ENCODE measurements at regions not wholly inside any gene's neighbourhood (a gene's known extent, or its start where the extent isn't known, plus 50 kb on each side); places are given as distances from the start of the nearest gene placed in this dataset.
"Not testable (repeated sequence)": the region's sequence is repeated elsewhere in the genome, so short reads cannot be mapped to it uniquely, and the experiment has no call there.

DNA sequence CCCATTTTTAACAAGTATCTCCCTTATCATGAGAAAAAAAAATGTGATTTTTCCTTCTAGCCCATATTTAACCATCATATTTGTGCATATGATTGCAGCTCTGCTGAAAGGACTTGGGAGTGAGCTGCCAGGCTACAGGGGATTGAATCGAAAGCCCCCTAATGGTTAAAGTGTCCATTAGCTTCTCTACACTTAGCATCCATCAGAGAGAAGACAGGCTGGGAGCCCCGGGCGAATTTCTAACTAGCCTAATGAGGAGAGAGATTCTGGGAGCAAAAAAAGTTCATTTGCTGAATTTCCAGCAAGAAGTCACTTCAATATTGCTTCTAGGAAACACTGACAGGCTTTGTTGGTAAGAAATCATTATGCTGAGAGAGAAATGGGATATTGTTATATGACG, 848.8 kb downstream of the TDRD15 start:
- FAIRE-seq (no peak), DNase-seq (ENCODE audit: extremely low spot score, insufficient read length, low read depth) (no peak)

DNA sequence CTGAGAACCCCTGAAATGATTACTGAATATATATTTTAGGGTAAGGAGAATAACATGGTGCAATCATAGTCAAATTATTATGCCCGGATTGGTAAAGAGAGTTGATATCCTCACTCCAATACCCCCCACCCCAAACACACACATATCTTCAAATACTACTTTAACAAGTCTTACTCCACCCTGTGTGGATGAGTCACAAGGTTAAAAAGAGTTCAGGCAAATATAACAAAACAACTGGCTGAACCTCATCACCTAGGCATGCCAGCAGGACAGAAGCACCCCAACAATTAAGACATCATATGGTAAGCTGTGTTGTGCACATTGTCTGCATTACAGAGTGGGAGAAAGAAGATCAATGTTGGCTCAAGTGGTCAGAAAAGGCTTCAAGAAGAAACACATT, 857.4 kb downstream of the TDRD15 start:
- FAIRE-seq (no peak), DNase-seq (ENCODE audit: extremely low spot score, insufficient read length, low read depth) (no peak)

DNA sequence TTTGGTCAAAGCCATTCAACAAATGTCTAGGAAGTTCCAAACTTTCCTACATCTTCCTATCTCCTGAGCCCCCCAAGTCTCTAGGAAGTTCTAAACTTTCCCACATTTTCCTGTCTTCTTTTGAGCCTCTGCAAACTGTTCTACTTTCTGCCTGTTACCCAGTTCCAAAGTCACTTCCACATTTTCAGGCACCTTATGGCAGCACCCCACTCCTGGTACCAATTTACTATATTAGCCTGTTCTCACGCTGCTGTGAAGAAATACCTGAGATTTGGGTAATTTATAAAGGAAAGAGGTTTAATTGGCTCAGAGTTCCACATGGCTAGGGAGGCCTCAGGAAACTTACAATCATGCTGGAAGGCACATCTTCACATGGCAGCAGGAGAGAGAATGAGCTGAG, 869.2 kb downstream of the TDRD15 start:
- FAIRE-seq (no peak), DNase-seq (ENCODE audit: extremely low spot score, insufficient read length, low read depth) (no peak)

DNA sequence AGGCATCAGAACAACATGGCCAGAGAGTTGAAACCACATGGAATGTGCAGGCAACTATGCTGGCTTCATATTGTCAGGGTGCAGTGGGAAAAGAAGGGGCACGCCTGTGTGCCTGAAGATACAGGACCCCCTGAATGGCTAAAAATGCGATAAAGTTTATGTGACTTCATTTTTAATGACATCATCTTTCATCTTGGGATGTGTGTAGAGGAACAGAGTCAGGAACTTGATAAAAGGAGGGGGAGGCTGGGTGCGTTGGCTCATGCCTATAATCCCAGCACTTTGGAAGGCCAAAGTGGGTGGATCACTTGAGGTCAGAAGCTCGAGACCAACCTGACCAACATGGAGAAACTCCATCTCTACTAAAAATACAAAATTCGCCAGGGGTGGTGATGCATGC, 872.6 kb downstream of the TDRD15 start:
- FAIRE-seq (no peak), DNase-seq (ENCODE audit: extremely low spot score, insufficient read length, low read depth) (no peak)

DNA sequence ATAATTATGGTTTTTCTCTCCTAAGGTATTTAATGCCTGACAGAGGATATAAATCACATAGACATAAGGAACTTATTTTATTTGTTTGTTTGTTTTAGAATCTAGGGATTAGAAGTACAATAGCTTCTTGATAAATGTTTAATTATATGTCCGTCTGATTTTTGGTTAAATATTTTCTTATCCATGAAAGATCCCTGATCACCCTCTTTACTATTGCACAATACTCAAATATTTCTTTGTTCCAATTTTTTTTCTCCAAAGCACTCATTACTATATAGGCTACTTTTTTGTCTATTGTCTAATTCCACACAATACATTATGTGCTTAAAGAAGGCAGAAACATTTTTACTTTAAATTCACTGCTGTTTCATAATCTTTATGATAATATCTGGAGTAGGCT, 875.8 kb downstream of the TDRD15 start:
- FAIRE-seq (no peak), DNase-seq (ENCODE audit: extremely low spot score, insufficient read length, low read depth) (no peak)

DNA sequence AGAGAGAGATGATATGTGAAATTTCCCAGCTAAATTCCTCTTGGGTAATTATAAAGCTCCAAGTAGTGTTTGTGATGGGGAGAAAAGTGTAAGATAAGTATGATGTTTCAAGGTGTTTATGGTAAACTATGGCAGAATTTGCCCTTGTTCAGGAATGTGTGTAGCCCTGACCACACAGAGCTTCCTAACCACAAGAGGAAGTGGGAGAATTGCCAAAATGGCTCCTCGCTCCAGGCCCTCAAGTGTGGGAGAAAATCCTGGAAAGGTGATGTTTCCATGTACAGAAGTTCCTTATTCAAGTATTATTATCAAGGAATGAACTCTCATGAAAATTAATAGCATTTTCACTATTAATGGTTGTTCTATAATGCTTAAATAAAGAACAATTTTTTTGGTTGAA, 878.3 kb downstream of the TDRD15 start:
- FAIRE-seq: no peak

DNA sequence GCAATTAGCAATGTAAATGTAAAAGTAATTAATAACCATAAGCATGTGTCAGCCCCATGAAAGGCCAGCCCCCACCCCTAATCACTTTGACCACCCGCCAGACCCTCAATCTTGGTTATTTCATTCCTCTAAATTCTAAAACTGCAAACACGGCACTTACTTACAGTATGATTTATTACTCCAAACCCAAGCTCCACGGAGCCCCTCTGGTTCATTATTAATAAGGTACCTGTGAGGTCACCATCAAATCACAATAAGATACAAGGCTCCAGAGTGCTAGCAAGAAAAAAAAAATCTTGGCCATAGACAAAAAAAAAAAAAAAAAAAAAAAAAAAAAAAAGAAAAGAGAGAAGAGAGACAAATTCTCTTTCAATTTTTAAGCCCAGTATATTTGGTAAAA, 879.5 kb downstream of the TDRD15 start:
- no peak for DNase-seq (ENCODE audit: extremely low spot score, insufficient read length, low read depth)
- FAIRE-seq: no peak

More for the DNA sequence above, 878.3 kb downstream of the TDRD15 start:
- no peak for DNase-seq (ENCODE audit: extremely low spot score, insufficient read length, low read depth)

DNA sequence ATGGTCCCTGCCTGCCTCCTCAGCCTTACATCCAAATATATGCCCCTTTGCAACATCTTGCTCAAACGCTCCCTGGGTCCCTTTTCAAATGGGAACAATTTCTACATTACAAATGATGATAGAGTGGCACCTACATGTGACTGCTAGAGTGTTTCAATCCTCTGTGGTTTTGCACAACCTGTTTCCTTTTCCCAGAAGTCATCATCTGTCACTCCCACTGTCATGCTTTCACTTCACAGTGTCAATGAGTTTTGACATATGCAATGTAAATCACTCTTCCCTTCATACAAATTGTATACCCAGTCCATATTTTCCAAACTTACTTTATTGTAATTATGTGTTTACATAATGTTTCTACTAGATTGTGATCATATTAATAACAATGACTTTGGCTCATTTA, 887.3 kb downstream of the TDRD15 start:
- DNase-seq (ENCODE audit: extremely low spot score, insufficient read length, low read depth): no peak
- FAIRE-seq: no peak

DNA sequence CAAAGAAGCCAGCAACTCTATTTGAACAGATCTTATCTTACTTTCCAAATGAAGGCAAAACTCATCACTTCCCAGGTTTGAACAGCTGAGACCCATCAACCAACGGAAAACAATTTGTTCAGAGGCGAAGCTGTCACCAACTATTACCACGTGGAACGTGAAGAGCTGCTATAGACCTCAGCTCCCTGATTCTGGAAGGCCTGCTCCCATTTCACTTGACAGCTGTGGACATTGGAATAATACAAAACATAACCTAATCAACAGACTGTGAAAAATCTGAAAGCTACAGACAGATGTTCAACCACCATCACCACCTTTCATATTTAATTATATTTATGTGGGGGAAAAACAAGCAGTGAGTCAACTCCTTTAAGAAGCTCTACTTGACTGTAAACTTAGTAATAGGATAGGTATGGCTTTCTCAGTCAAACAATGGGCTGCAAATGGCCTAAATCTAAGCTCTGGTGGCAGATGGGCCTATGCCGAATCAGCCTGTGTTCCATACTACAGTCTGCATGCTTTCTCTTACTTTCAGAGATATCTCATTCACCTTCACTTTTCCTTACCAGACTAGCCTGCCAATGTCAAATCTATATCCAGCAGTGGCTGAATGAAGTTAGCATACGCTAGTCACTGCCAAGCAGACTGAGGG, 896.4 kb downstream of the TDRD15 start:
- DNase-seq (ENCODE audit: extremely low spot score, insufficient read length, low read depth) (no peak), FAIRE-seq (no peak)

DNA sequence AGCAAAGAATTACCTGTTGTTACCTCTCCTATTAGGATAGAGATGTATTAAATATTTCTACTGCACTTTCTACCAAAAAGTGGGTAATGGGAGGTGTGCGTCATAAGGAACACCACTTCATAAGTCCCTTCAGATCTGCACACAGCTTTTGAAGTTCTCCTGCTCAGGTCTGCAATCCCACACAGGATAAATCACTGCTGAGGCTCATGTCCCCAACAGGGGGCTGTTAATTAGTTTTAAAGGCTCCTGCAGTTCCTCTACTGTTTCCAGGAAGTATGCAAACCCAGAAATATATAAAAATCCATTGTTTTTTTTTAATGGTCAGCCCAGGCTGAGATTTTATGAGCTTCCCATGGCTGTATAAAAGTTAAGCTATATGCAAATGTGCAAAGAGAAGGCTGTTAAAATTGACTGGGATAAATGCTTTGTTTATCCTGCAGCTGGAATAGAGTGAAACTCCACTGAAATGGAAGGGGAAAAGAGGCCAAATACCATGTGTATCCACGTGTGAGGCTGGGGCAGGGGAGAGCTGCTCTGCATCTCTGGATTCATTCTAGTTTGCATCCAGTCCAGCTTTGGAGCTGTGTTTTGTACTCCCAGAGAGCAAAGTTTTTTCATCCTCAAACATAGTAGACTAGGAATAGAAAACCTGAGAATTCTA, 903.7 kb downstream of the TDRD15 start:
- FAIRE-seq (no peak), DNase-seq (ENCODE audit: extremely low spot score, insufficient read length, low read depth) (no peak)

DNA sequence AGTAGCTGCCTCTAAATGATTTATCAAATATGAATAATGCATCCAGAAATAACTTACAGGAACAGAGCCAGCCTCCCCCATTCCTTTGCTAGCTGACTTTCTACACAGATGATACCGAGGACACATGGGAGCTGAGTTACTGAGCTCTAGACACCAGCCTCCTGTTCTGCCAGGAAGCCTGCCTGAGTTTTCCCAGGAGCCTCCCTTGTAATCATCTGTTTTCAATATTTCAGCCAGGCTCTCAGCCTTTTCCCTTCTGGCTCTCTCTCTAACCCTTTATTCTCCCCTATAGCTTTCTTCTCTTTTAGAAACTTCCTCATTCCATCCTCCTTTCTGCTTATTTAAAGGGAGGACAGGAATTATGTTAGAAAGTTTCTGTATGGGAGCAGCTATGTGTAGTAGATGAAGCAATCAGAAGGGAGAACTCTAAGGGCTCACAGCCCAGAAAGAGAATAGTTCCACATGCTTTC, 911.6 kb downstream of the TDRD15 start:
- FAIRE-seq (no peak), DNase-seq (ENCODE audit: extremely low spot score, insufficient read length, low read depth) (no peak)

DNA sequence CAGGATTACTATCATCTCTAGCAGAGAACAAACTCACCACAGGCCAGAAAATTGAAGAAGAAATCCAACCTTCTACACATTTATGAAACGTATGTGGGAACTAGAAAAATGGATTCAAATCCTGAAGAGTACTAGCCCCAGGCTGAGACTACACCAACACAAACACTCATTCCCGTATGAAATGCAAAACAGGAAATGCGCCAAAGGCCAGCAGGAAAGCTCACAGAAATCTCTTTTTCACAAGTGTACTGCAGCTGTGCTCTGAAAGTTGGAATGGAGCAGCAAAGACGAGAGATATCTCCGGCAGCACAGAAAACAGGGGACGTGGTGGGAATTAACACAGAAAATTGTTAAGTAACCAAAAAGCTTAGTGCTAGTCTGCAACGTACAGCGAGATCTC, 913.5 kb downstream of the TDRD15 start:
- FAIRE-seq: no peak
- no peak for DNase-seq (ENCODE audit: extremely low spot score, insufficient read length, low read depth)

DNA sequence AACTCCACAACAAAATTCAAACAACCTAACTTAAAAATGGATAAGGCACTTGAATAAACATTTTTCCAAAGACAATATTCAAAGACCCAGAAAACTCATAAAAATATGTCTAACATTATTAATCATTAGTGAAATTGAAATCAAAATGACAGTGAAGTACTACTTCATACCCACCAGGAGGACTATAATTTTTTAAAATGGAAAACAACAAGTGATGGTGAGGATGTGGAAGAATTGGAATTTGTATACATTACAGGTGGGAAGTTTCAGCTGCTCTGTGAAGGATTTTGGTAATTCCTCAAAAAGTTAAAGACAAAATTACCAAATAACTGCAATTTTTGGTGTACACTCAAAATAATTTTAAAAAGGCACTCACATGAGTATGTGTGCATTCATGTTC, 920.0 kb downstream of the TDRD15 start:
- no peak for FAIRE-seq
- DNase-seq (ENCODE audit: extremely low spot score, insufficient read length, low read depth): no peak

DNA sequence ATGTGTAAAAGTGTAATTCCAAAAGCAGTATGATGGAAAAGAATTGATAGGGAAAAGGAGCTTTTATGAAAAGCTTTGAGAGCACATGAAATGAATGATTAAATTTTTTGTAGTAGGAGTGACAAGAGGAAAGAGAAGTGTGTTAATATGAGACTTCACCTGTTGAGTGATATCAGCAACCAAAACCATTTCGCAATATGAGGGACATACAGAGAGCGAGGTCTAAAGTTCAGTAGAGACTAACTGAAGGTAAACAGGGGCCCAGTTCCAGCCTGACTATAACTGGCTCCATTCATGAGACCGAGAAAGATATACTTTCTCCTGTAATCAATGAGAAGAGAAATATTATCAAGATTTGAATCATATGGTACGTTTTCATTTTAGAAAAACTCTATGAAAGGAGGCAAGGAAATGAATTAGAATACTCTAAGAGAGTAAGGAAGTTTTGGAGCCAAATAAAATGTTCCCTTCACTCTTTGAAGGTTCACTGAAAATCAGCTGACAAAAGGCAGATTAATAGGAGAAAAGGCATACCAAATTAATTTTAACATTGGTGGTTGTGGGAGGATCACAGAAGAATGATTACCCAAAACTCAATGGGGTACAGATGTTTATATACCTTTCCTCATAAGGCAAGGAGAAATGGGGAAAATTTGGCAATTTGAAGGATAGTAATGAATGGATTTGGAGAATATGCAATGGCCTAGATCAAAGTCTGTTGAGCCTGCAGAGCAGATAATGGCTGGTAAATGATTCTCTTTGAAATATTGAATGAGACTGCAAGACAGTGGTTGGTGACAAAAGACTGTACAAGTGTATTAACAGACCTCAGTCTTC, 932.2 kb downstream of the TDRD15 start:
- FAIRE-seq (no peak), DNase-seq (ENCODE audit: extremely low spot score, insufficient read length, low read depth) (no peak)

DNA sequence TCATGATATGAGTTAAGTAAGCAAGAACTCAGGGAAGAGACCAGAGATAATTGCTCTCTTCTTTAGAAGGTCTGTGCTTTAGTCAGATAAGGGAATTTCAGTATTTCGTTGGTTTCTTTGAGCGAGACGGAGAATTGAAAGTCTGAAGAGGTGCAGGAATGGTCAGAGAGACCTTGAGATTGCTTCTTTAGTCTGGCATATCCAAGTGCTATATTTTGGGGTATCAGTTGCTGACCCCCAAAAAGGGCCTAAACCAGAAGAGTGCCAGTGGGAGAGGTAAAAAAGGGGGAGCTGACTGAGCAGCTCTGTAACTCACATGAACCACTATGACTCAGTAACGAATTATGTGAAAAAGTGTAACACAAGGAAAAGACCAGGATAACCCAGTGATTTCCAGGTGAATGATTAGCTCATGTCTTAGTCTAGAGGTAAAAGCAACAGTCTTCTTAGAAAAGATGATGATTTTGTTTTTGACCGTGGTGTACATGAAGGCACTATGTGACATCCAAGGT, 932.9 kb downstream of the TDRD15 start:
- DNase-seq (ENCODE audit: extremely low spot score, insufficient read length, low read depth) (no peak), FAIRE-seq (no peak)

DNA sequence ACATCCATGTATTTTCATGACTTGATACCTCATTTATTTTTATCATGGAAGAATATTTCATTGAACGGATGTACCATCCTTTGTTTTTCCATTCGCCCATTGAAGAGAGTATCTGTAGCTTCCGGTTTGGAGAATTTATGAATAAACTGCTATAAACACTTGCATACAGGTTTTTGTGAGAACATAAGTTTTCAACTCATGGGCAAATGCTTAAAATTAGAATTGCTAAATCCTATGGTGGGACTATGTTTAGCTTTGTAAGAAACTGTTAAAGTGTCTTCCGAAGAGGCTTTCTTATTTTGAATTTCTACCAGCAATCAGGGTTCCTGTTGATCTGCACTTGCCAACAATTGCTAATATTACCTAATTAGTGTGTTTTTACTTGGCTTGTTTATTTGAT, 938.9 kb downstream of the TDRD15 start:
- FAIRE-seq (no peak), DNase-seq (ENCODE audit: extremely low spot score, insufficient read length, low read depth) (no peak)

DNA sequence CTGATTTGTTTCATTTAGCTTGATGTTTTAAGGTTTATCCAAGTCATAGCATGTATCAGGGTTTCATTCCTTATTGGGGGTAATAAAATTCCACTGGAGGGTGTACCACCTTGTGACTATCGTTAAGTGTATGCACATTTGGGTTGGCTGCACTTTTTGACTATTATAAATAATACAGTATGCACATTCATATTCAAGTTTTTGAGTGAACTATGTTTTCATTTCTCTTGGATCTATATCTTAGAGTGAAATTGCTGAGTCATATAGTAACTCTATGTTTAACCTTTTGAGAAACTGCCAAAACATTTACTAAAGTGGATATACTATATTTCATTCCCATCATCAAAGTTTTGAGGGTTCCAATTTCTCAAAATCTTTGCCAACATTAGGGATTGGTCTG, 952.7 kb downstream of the TDRD15 start:
- FAIRE-seq (no peak), DNase-seq (ENCODE audit: extremely low spot score, insufficient read length, low read depth) (no peak)

DNA sequence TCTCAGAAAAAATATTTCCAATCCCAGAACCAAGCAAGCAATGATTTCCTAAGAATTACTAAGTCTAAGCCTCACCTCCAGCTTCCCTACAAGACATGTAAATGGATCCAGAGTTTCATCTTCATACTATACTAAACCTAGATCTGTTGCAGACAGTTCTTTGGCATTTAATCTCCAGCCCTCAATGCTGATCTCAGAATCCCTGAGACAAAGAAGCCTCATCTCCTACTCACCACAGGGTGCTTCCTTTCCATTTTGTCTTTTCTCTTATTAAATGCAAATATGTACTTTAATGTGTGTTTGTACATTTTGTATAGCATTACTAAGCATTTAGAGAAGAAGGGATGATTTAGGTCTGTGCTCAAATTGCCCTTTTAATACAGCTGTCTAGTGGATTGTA, 954.9 kb downstream of the TDRD15 start:
- no peak for FAIRE-seq
- DNase-seq (ENCODE audit: extremely low spot score, insufficient read length, low read depth): no peak

DNA sequence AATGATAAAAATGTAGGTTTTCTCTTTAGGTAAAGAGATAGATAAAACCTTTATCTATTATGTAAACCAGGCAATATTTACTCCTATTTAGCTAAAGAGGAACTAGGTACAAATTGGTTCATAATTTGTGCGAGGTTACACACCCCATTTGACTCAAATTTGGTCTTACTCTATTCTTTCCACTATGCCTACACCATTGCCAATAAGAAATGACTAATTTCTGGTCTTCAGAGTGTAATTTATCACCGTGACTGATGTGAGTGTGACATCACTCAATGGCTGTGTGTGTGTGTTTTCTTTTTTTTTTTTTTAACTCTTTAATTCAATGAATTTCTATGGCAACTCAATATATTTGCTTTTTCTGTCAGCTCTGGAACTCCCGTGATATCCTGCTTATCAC, 955.8 kb downstream of the TDRD15 start:
- FAIRE-seq: no peak
- DNase-seq (ENCODE audit: extremely low spot score, insufficient read length, low read depth): no peak

DNA sequence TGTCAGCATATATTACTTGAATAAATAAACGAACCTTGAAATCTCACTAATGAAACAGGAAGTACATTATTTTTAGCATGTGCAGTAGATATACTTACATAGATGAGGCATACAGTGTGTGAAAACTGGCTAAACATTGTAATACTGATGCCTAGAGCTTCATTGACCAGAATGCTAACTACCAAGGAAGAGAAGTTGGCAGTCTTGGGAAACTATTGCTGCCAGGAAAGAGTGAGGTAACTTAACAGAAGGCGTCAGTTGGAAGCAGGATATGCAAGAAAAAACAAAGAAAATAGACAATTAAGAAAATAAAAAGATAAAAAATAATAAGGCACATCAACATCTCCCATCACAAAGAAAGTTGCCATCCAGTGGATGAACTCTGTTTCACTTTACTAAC, 963.0 kb downstream of the TDRD15 start:
- FAIRE-seq (no peak), DNase-seq (ENCODE audit: extremely low spot score, insufficient read length, low read depth) (no peak)

DNA sequence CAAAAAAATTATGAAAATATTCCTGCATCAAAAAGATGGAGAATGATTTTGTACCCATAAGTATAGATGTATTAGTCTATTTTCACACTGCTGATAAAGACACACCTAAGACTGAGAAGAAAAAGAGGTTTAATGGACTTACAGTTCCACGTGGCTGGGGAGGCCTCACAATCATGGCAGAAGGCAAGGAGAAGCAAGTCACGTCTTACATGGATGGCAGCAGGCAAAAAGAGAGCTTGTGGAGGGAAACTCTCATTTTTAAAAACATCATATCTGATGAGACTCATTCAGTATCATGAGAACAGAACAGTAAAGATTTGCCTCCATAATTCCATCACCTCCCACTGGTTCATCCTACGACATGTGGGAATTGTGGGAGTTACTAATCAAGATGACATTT, 979.8 kb downstream of the TDRD15 start:
- not testable (repeated sequence) for FAIRE-seq; DNase-seq (ENCODE audit: extremely low spot score, insufficient read length, low read depth)

Measured in GM18507 (cell line).